ENCODE measurements at regions not wholly inside any gene's neighbourhood (a gene's known extent, or its start where the extent isn't known, plus 50 kb on each side); places are given as distances from the start of the nearest gene placed in this dataset.
A peak's percentile ranks its signal among the peaks of the same experiment; 100 is the strongest.

DNA sequence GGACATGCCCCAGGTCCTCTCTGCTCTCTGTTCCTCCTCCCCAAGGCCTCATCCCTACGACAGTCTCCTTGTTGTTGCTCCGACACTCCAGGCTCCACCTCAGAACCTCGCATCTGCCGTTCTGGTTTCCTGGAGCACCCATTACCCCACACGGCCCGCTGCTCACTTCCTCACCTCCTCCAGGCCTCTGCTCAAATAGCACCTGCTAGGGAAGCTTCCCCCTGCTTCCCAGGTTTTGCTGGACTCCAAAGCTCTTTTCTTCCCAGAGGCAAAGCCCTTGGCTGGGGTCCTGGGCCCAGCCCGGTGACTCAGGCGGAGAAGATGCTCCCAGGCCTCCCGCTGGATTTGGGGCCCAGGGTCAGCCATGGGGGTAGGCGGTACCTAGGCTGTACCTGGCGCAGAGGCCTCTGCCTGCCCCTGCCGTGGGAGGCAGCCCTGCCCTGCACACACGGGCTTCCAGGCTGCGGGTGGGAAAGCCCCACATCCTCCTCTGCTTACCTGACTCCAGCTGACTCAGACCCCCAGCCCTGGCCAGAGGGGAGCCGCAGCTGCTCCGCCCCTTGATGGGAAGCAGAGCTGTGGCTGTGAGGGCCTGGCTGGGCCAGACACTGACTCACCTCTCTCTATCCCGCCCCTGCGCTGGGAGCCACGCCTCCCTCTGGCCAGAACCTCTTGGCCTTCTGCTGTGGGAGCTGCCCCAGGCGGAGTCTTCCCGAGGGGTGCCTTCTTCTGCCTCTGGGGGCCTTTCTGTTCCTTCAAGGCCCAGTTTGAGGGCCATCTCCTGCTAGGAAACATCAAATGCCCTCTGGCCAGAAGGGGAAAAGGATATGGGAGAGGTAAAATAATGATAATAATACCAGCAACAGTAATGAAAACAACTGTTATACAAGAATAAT, 130.5 kb downstream of the CEBPB start:
- H3K27me3 Mint-ChIP-seq (ENCODE audit: low read depth) = no peaks in the 10 kb centered on the region; the same call in 1 of the 2 replicates
- H3K9me3 Mint-ChIP-seq = peaks cover 12% of the 10 kb centered on the region
- no peak overlapping the region for H3K4me3 Mint-ChIP-seq
- TF ChIP-seq USF2 (CRISPR knock-in tag; IDR thresholded peaks at IDR 0.05) (no peak), ETV6 (CRISPR knock-in tag; IDR thresholded peaks at IDR 0.05) (no peak), HMGXB4 (CRISPR knock-in tag; IDR thresholded peaks at IDR 0.05) (no peak), ZNF138 (CRISPR knock-in tag; conservative IDR thresholded peaks at IDR 0.05) (no peak), SOX15 (CRISPR knock-in tag; IDR thresholded peaks at IDR 0.05) (no peak), ATF1 (CRISPR knock-in tag; IDR thresholded peaks at IDR 0.05) (no peak), GABPB1 (CRISPR knock-in tag; IDR thresholded peaks at IDR 0.05) (peak; percentile 65), SP1 (CRISPR knock-in tag; conservative IDR thresholded peaks at IDR 0.05) (0 out of 2 replicates have a peak, but pooled peaks have one; percentile 10), ZNF263 (CRISPR knock-in tag; IDR thresholded peaks at IDR 0.05; ENCODE audit: low read depth) (no peak), CREM (CRISPR knock-in tag; IDR thresholded peaks at IDR 0.05) (no peak), TEAD1 (CRISPR knock-in tag; IDR thresholded peaks at IDR 0.05) (no peak), ZNF671 (CRISPR knock-in tag; IDR thresholded peaks at IDR 0.05) (no peak), SMAD3 (CRISPR knock-in tag; IDR thresholded peaks at IDR 0.05; ENCODE audit: borderline replicate concordance) (no peak)
- TF ChIP-seq, protein P1, sequence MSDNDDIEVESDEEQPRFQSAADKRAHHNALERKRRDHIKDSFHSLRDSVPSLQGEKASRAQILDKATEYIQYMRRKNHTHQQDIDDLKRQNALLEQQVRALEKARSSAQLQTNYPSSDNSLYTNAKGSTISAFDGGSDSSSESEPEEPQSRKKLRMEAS (CRISPR knock-in tag; IDR thresholded peaks at IDR 0.05) = 0 out of 2 replicates have a peak, but pooled peaks have one; percentile 18
- H3K36me3 Mint-ChIP-seq = peaks cover 3% of the 10 kb centered on the region; the same call in 1 of the 2 replicates
- DNase-seq (ENCODE audit: low spot score) (peak; percentile 90), ATAC-seq (peak; percentile 99)
- H3K27ac Mint-ChIP-seq = peak overlapping the region; percentile 51
- ChIA-PET POLR2A (interaction anchor here (1.3 kb wide), 1 partner anchor 14 kb away, joined by 5 read pairs; no protein-coding TSS in a partner anchor), CTCF (interaction anchor here (0.7 to 1.9 kb wide), 11 partner anchors 12 to 157 kb away, joined by 3 to 9 read pairs (median 4); partner anchors contain the start of gene CEBPB)
- peaks cover 14% of the 10 kb centered on the region for H3K4me1 Mint-ChIP-seq

DNA sequence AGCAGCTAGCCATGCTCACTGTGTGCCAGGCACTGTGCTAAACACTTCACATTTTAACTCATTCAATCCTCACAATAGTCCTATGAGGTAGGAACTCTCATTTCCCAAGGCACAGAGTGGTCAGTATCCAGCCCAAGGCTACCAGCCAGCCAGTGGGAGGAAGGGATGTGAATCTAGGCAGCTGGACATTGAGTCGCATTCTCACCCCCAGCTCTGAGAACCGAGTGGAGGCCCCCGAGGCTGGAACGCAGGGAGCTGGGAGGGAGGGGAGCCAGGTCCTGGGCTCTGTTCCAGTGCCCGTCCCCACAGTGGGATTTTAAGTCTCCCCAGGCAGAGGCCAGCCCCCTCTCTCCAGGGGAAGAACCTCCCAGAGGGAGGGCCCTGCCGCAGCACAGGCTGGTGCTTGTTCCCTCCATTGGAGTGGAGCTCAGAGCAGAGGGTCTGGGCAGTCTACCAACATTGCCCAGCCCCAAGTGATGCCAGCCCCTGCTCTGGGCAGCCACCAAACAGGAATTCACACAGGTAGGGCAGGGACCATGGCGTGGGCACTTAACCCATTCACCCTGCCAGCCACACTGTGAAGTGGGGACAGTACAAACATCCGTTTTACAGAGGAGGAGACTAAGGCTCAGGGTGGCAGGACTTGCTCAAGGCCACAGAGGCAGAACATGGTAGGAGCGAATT, 131.3 kb downstream of the CEBPB start:
- Mint-ChIP-seq H3K4me3 (no peak overlapping the region), H3K36me3 (peaks cover 3% of the 10 kb centered on the region; the same call in 1 of the 2 replicates), H3K9me3 (peaks cover 12% of the 10 kb centered on the region), H3K27ac (no peak overlapping the region), H3K27me3 (ENCODE audit: low read depth) (no peaks in the 10 kb centered on the region; the same call in 1 of the 2 replicates), H3K4me1 (peaks cover 14% of the 10 kb centered on the region)
- DNase-seq (ENCODE audit: low spot score) (no peak), ATAC-seq (no peak)
- TF ChIP-seq, protein P2, sequence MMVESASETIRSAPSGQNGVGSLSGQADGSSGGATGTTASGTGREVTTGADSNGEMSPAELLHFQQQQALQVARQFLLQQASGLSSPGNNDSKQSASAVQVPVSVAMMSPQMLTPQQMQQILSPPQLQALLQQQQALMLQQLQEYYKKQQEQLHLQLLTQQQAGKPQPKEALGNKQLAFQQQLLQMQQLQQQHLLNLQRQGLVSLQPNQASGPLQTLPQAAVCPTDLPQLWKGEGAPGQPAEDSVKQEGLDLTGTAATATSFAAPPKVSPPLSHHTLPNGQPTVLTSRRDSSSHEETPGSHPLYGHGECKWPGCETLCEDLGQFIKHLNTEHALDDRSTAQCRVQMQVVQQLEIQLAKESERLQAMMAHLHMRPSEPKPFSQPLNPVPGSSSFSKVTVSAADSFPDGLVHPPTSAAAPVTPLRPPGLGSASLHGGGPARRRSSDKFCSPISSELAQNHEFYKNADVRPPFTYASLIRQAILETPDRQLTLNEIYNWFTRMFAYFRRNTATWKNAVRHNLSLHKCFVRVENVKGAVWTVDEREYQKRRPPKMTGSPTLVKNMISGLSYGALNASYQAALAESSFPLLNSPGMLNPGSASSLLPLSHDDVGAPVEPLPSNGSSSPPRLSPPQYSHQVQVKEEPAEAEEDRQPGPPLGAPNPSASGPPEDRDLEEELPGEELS (CRISPR knock-in tag; IDR thresholded peaks at IDR 0.05) = no peak
- no peak for TF ChIP-seq ZNF121 (CRISPR knock-in tag; IDR thresholded peaks at IDR 0.05)
- no peak for TF ChIP-seq CREM (CRISPR knock-in tag; IDR thresholded peaks at IDR 0.05)
- no peak for TF ChIP-seq JUN (CRISPR knock-in tag; IDR thresholded peaks at IDR 0.05)
- TF ChIP-seq ZNF416 (CRISPR knock-in tag; IDR thresholded peaks at IDR 0.05) = no peak
- TF ChIP-seq USF2 (CRISPR knock-in tag; IDR thresholded peaks at IDR 0.05) = no peak
- ChIA-PET CTCF (interaction anchor here (0.7 to 1.9 kb wide), 10 partner anchors 12 to 157 kb away, joined by 3 to 9 read pairs (median 4); partner anchors contain the start of gene CEBPB), POLR2A (interaction anchor here (1.3 kb wide), 1 partner anchor 13 kb away, joined by 5 read pairs; no protein-coding TSS in a partner anchor)

All from WTC11 (cell line).